HG02623 (cell line): ENCODE measurements at regions not wholly inside any gene's neighbourhood (a gene's known extent, or its start where the extent isn't known, plus 50 kb on each side); places are given as distances from the start of the nearest gene placed in this dataset.

Source experiments
- ATAC-seq: cut with Tn5 transposase; IDR thresholded peaks from one replicate; pipeline ENCODE4 v1.9.1; 2021; ENCODE audit warnings: moderate library complexity; ENCODE audit not compliant: unreplicated experiment

- ATAC-seq: no peak
Measured at GRCh38 chr20:50272724-50273446, 82.3 kb downstream of the CEBPB start.

GRCh38 chr20:50273601-50274491, 83.2 kb downstream of the CEBPB start:
- no peak for ATAC-seq

- ATAC-seq: no peak
Measured at GRCh38 chr20:50274570-50275430, 84.2 kb downstream of the CEBPB start.

- ATAC-seq: no peak
Measured at GRCh38 chr20:50276119-50277063, 85.8 kb downstream of the CEBPB start.

- ATAC-seq: no peak
Measured at GRCh38 chr20:50277064-50277415, 86.4 kb downstream of the CEBPB start.

GRCh38 chr20:50277460-50278376, 87.1 kb downstream of the CEBPB start:
- ATAC-seq: no peak

- no peak for ATAC-seq
Measured at GRCh38 chr20:50278377-50278683, 87.7 kb downstream of the CEBPB start.

GRCh38 chr20:50278684-50279531, 88.3 kb downstream of the CEBPB start:
- no peak for ATAC-seq

GRCh38 chr20:50279988-50280850, 89.6 kb downstream of the CEBPB start:
- ATAC-seq: no peak

- ATAC-seq: no peak
Measured at GRCh38 chr20:50280851-50281655, 90.4 kb downstream of the CEBPB start.

GRCh38 chr20:50281831-50282591, 91.4 kb downstream of the CEBPB start:
- ATAC-seq: no peak

GRCh38 chr20:50282592-50283241, 92.1 kb downstream of the CEBPB start:
- ATAC-seq: no peak

GRCh38 chr20:50283370-50283769, 92.7 kb downstream of the CEBPB start:
- ATAC-seq: no peak

- ATAC-seq: no peak
Measured at GRCh38 chr20:50283922-50284810, 93.5 kb downstream of the CEBPB start.
